ENCODE measurements at regions not wholly inside any gene's neighbourhood (a gene's known extent, or its start where the extent isn't known, plus 50 kb on each side); places are given as distances from the start of the nearest gene placed in this dataset.

DNA sequence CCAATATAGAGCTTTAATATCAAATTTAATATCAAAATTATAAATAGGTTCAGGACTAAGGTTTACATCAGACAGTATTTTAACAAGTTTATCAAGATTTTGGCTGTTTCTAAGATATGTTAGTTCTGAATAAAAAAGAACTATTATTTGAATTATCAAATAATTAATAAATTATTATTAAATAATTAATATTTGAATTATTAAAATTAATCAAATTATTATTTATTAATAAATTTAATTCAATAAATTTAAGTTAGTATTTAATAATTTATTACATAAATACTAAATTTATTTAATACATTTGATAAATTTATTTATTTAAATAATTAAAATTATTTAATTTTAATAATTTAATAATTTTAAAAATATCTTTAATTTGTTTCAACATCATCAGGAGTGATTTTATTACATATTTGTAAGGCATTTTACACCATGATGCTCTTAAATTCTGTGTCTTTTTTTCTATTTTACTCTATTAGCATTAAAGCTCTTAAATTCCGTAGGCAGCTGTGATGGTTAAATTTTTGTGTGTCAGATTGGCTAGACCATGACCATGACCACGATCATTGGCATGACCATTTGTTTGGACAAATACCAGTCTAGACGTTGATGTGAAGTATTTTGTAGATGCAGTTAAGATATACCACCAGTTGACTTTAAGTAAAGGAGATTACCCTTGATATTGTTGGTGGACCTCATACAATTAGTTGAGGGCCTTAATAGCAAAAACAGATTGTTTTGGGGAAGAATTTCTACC is 82.6 kb downstream of the BBS10 start:
- TF ChIP-seq YY1 (IDR thresholded peaks at IDR 0.05; ENCODE audit: insufficient read depth, insufficient read length) (no peak), ZNF274 (IDR thresholded peaks at IDR 0.05; ENCODE audit: low read depth, low read length) (no peak)

Measured in NT2/D1 (cell line).